ENCODE measurements at regions not wholly inside any gene's neighbourhood (a gene's known extent, or its start where the extent isn't known, plus 50 kb on each side); places are given as distances from the start of the nearest gene placed in this dataset.
A peak's percentile ranks its signal among the peaks of the same experiment; 100 is the strongest.

- CTCF ChIA-PET, result no interaction called here
- DNase-seq (ENCODE audit: extremely low spot score), result no peak
- TF ChIP-seq LEF1 (IDR thresholded peaks at IDR 0.05; ENCODE audit: borderline replicate concordance) (no peak), PKNOX1 (IDR thresholded peaks at IDR 0.05) (no peak), FOXK2 (IDR thresholded peaks at IDR 0.05) (no peak), ARNT (IDR thresholded peaks at IDR 0.05) (no peak), SUZ12 (IDR thresholded peaks at IDR 0.05) (no peak), NFRKB (IDR thresholded peaks at IDR 0.05) (no peak), TARDBP (IDR thresholded peaks at IDR 0.05) (no peak), BHLHE40 (IDR thresholded peaks at IDR 0.05; ENCODE audit: borderline replicate concordance) (no peak), SP1 (IDR thresholded peaks at IDR 0.05) (no peak), CTBP1 (IDR thresholded peaks at IDR 0.05; ENCODE audit: borderline replicate concordance) (no peak)
- POLR2A ChIA-PET, result no interaction called here
Observed at GRCh38 chr5:116380621-116381020, 194.0 kb downstream of the SEMA6A start.

- POLR2A ChIA-PET, result no interaction called here
- no peak for DNase-seq (ENCODE audit: extremely low spot score)
- CTCF ChIA-PET, result interaction anchor here (0.6 to 0.7 kb wide), 2 partner anchors 122 to 311 kb away, joined by 3 to 6 read pairs; no protein-coding TSS in a partner anchor
- TF ChIP-seq SP1 (IDR thresholded peaks at IDR 0.05) (no peak), FOXA1 (IDR thresholded peaks at IDR 0.05) (no peak), CTBP1 (IDR thresholded peaks at IDR 0.05; ENCODE audit: borderline replicate concordance) (no peak), NFRKB (IDR thresholded peaks at IDR 0.05) (no peak), HDGF (IDR thresholded peaks at IDR 0.05; ENCODE audit: borderline replicate concordance) (no peak), PKNOX1 (IDR thresholded peaks at IDR 0.05) (no peak), L3MBTL2 (conservative IDR thresholded peaks at IDR 0.05) (no peak), ARNT (IDR thresholded peaks at IDR 0.05) (no peak), TARDBP (IDR thresholded peaks at IDR 0.05) (no peak), LEF1 (IDR thresholded peaks at IDR 0.05; ENCODE audit: borderline replicate concordance) (no peak), ZNF384 (IDR thresholded peaks at IDR 0.05) (no peak)
Observed at GRCh38 chr5:116379306-116379705, 195.3 kb downstream of the SEMA6A start.

GRCh38 chr5:116378777-116379121, 195.9 kb downstream of the SEMA6A start:
- DNase-seq (ENCODE audit: extremely low spot score), result peak; percentile 15
- CTCF ChIA-PET, result interaction anchor here (0.7 kb wide), 1 partner anchor 122 kb away, joined by 6 read pairs; no protein-coding TSS in a partner anchor
- POLR2A ChIA-PET, result no interaction called here
- TF ChIP-seq SP1 (IDR thresholded peaks at IDR 0.05), result no peak
- no peak for TF ChIP-seq ARNT (IDR thresholded peaks at IDR 0.05)

- CTCF ChIA-PET, result no interaction called here
- POLR2A ChIA-PET, result no interaction called here
- DNase-seq (ENCODE audit: extremely low spot score), result peak; percentile 10
- TF ChIP-seq PKNOX1 (IDR thresholded peaks at IDR 0.05), result peak; percentile 48; the same call in 1 of the 2 replicates
- TF ChIP-seq FOXK2 (IDR thresholded peaks at IDR 0.05), result no peak
- no peak for TF ChIP-seq ZNF384 (IDR thresholded peaks at IDR 0.05)
- peak; percentile 90 for TF ChIP-seq L3MBTL2 (conservative IDR thresholded peaks at IDR 0.05)
Observed at GRCh38 chr5:116378007-116378776, 196.4 kb downstream of the SEMA6A start.

GRCh38 chr5:116377276-116378006, 197.2 kb downstream of the SEMA6A start:
- ChIA-PET POLR2A (no interaction called here), CTCF (no interaction called here)
- DNase-seq (ENCODE audit: extremely low spot score), result no peak
- TF ChIP-seq FOXA1 (IDR thresholded peaks at IDR 0.05) (no peak), NFRKB (IDR thresholded peaks at IDR 0.05) (no peak), FOXM1 (IDR thresholded peaks at IDR 0.05; ENCODE audit: borderline replicate concordance) (no peak), SP1 (IDR thresholded peaks at IDR 0.05) (no peak), SUZ12 (IDR thresholded peaks at IDR 0.05) (no peak), ELF4 (IDR thresholded peaks at IDR 0.05) (no peak), L3MBTL2 (conservative IDR thresholded peaks at IDR 0.05) (no peak), BHLHE40 (IDR thresholded peaks at IDR 0.05; ENCODE audit: borderline replicate concordance) (no peak), TARDBP (IDR thresholded peaks at IDR 0.05) (no peak), LEF1 (IDR thresholded peaks at IDR 0.05; ENCODE audit: borderline replicate concordance) (no peak), FOXK2 (IDR thresholded peaks at IDR 0.05) (no peak), HDGF (IDR thresholded peaks at IDR 0.05; ENCODE audit: borderline replicate concordance) (no peak)

GRCh38 chr5:116375926-116376325, 198.7 kb downstream of the SEMA6A start:
- ChIA-PET CTCF (no interaction called here), POLR2A (interaction anchor here (1.3 kb wide), 1 partner anchor 198 kb away, joined by 3 read pairs; no protein-coding TSS in a partner anchor)
- TF ChIP-seq NFRKB (IDR thresholded peaks at IDR 0.05), result no peak
- DNase-seq (ENCODE audit: extremely low spot score), result no peak

- ChIA-PET CTCF (interaction anchor here (1.0 kb wide), 1 partner anchor 15 kb away, joined by 3 read pairs; no protein-coding TSS in a partner anchor), POLR2A (no interaction called here)
Observed at GRCh38 chr5:116374434-116374852, 200.2 kb downstream of the SEMA6A start.

More at GRCh38 chr5:116374434-116374852, 200.2 kb downstream of the SEMA6A start:
- no peak for DNase-seq (ENCODE audit: extremely low spot score)
- TF ChIP-seq SUZ12 (IDR thresholded peaks at IDR 0.05) (no peak), FOXA1 (IDR thresholded peaks at IDR 0.05) (no peak), LEF1 (IDR thresholded peaks at IDR 0.05; ENCODE audit: borderline replicate concordance) (no peak), HDGF (IDR thresholded peaks at IDR 0.05; ENCODE audit: borderline replicate concordance) (no peak)

All from HEK293T (cell line).